ENCODE measurements at regions not wholly inside any gene's neighbourhood (a gene's known extent, or its start where the extent isn't known, plus 50 kb on each side); places are given as distances from the start of the nearest gene placed in this dataset.

DNA sequence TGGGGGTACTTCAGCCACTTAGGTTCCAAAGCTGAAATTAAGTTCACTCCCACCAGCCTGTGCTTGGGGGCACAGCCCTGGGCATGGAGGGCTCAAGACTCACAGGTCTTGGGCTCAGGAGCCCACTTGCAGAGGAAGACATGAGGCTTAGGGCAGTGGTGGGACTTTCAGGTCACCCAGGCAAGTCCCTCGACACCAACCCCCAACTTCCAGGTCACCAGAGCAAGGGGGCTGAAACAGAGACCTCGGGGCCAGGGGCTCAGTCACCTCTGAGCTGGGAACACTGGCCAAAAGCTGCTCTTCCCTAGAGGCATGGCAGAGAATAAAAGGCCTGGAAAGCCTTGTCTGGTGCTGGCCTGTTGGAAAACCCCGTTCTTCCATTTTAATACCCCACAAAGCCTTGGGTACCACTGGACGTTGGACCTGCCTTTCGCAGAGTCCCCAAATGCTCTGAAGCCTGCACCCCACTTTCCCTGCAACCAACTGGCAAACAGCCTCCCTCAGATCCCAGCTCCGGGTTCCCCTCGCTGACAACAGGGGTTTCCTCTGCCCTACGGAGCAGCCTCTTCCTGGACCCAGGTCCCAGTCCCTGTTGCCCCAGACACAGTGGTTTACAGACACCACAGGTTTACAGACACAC lies 160.9 kb upstream of the PMEPA1 start:
- Histone ChIP-seq H3K4me3 (ENCODE audit: low read length) (no peak overlapping the region), H3K9ac (ENCODE audit: low read length) (no peak overlapping the region), H3K36me3 (replicated peaks; ENCODE audit: low read depth, low read length) (no peaks in the 10 kb centered on the region), H3K27ac (ENCODE audit: low read length) (no peak overlapping the region), H3K4me2 (ENCODE audit: low read length) (no peak overlapping the region), H3K79me2 (ENCODE audit: low read length) (no peaks in the 10 kb centered on the region), H3K9me3 (ENCODE audit: insufficient read depth, low read length) (no peaks in the 10 kb centered on the region), H4K20me1 (ENCODE audit: insufficient read depth, low read length) (no peaks in the 10 kb centered on the region), H2AFZ (ENCODE audit: low read depth, low read length) (no peak overlapping the region), H3K27me3 (ENCODE audit: low read depth, low read length) (peaks cover 89% of the 10 kb centered on the region), H3K4me1 (ENCODE audit: low read length) (no peaks in the 10 kb centered on the region)
- TF ChIP-seq EZH2phosphoT487 (IDR thresholded peaks at IDR 0.05; ENCODE audit: low read depth) (no peak), CTCF (IDR thresholded peaks at IDR 0.05; ENCODE audit: low read depth, low read length) (no peak)

GRCh38 chr20:57869951-57870315 lies 160.1 kb upstream of the PMEPA1 start:
- H3K9ac ChIP-seq (ENCODE audit: low read length): no peak overlapping the region
- no peak overlapping the region for H2AFZ ChIP-seq (ENCODE audit: low read depth, low read length)
- H3K4me3 ChIP-seq (ENCODE audit: low read length): no peak overlapping the region
- H3K36me3 ChIP-seq (replicated peaks; ENCODE audit: low read depth, low read length): no peaks in the 10 kb centered on the region
- H3K9me3 ChIP-seq (ENCODE audit: insufficient read depth, low read length): no peaks in the 10 kb centered on the region
- H3K27ac ChIP-seq (ENCODE audit: low read length): no peak overlapping the region
- H3K27me3 ChIP-seq (ENCODE audit: low read depth, low read length): peaks cover 91% of the 10 kb centered on the region
- no peak for TF ChIP-seq CTCF (IDR thresholded peaks at IDR 0.05; ENCODE audit: low read depth, low read length)
- TF ChIP-seq EZH2phosphoT487 (IDR thresholded peaks at IDR 0.05; ENCODE audit: low read depth): no peak
- no peak overlapping the region for H3K4me2 ChIP-seq (ENCODE audit: low read length)
- H3K79me2 ChIP-seq (ENCODE audit: low read length): no peaks in the 10 kb centered on the region
- H3K4me1 ChIP-seq (ENCODE audit: low read length): peaks cover 3% of the 10 kb centered on the region; the same call in 1 of the 2 replicates
- no peaks in the 10 kb centered on the region for H4K20me1 ChIP-seq (ENCODE audit: insufficient read depth, low read length)

DNA sequence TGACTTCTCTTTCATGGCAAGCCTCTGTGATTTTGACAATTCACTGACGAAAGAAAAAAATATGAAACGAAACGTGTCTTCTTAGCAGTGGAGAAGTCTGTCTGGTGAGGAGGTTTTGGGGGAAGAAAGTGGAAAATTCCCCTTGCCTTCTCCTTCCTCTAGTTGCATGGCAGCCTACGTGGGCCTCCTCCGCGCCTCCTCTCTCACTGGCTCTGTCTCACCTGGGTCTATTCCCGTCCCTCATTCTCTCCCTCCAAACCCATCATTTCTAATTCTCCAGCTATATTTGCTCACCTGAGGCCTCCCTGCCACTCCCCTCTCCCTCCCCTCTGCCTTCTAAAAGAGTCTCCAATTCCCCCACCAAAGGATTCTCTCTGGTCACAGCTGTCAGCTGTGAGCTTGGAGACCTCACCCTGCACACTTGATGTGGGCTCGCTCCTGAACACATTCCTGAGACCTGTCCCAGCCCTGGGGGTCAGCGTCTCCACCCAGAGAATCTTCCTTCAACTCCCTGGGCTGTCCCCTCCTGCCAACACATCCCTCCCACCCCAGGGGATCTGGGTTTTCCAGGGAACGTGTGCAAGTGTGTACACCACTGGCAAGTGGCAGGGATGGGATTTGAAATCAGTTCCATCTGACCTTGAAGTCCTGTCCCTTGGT lies 159.6 kb upstream of the PMEPA1 start:
- H3K27me3 ChIP-seq (ENCODE audit: low read depth, low read length): peaks cover 89% of the 10 kb centered on the region
- no peaks in the 10 kb centered on the region for H3K36me3 ChIP-seq (replicated peaks; ENCODE audit: low read depth, low read length)
- H3K4me2 ChIP-seq (ENCODE audit: low read length): no peak overlapping the region
- no peaks in the 10 kb centered on the region for H4K20me1 ChIP-seq (ENCODE audit: insufficient read depth, low read length)
- H3K9me3 ChIP-seq (ENCODE audit: insufficient read depth, low read length): no peaks in the 10 kb centered on the region
- no peak overlapping the region for H3K4me3 ChIP-seq (ENCODE audit: low read length)
- H3K9ac ChIP-seq (ENCODE audit: low read length): no peak overlapping the region
- H3K4me1 ChIP-seq (ENCODE audit: low read length): peaks cover 4% of the 10 kb centered on the region; the same call in 1 of the 2 replicates
- H3K79me2 ChIP-seq (ENCODE audit: low read length): no peaks in the 10 kb centered on the region
- H3K27ac ChIP-seq (ENCODE audit: low read length): no peak overlapping the region
- H2AFZ ChIP-seq (ENCODE audit: low read depth, low read length): no peak overlapping the region
- TF ChIP-seq EZH2phosphoT487 (IDR thresholded peaks at IDR 0.05; ENCODE audit: low read depth) (no peak), CTCF (IDR thresholded peaks at IDR 0.05; ENCODE audit: low read depth, low read length) (no peak)

GRCh38 chr20:57868310-57868709 lies 158.5 kb upstream of the PMEPA1 start:
- Histone ChIP-seq H4K20me1 (ENCODE audit: insufficient read depth, low read length) (no peaks in the 10 kb centered on the region), H3K27ac (ENCODE audit: low read length) (no peak overlapping the region), H3K27me3 (ENCODE audit: low read depth, low read length) (peaks cover 87% of the 10 kb centered on the region), H3K36me3 (replicated peaks; ENCODE audit: low read depth, low read length) (no peaks in the 10 kb centered on the region), H3K79me2 (ENCODE audit: low read length) (no peaks in the 10 kb centered on the region), H3K9ac (ENCODE audit: low read length) (no peak overlapping the region), H3K4me1 (ENCODE audit: low read length) (peaks cover 4% of the 10 kb centered on the region; the same call in 1 of the 2 replicates), H3K9me3 (ENCODE audit: insufficient read depth, low read length) (no peaks in the 10 kb centered on the region), H3K4me2 (ENCODE audit: low read length) (no peak overlapping the region), H3K4me3 (ENCODE audit: low read length) (no peak overlapping the region), H2AFZ (ENCODE audit: low read depth, low read length) (no peak overlapping the region)
- TF ChIP-seq EZH2phosphoT487 (IDR thresholded peaks at IDR 0.05; ENCODE audit: low read depth) (no peak), CTCF (IDR thresholded peaks at IDR 0.05; ENCODE audit: low read depth, low read length) (no peak)
